ENCODE measurements at regions not wholly inside any gene's neighbourhood (a gene's known extent, or its start where the extent isn't known, plus 50 kb on each side); places are given as distances from the start of the nearest gene placed in this dataset.

DNA sequence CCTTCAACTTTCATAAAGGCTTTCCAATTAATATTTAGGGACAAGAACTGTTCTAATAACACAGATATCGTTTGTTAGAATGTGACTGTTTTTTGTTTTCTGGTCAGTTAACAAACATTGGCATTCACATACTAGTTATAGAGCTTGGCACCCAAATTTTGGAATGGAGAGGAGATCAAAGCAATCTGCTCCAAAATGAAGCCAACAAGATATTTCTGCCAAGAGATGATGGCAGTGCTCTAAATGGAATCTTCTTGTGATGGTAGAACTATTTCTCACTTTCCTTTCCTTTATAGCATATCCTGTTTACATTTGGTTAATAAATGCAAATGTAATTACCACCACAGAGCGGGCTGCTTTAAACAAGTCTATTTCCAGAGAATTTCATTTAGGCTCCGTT, 208.3 kb upstream of the RIMS1 start:
- no peak for TF ChIP-seq POLR2AphosphoS5 (IDR thresholded peaks at IDR 0.05)
- TF ChIP-seq, protein P1, sequence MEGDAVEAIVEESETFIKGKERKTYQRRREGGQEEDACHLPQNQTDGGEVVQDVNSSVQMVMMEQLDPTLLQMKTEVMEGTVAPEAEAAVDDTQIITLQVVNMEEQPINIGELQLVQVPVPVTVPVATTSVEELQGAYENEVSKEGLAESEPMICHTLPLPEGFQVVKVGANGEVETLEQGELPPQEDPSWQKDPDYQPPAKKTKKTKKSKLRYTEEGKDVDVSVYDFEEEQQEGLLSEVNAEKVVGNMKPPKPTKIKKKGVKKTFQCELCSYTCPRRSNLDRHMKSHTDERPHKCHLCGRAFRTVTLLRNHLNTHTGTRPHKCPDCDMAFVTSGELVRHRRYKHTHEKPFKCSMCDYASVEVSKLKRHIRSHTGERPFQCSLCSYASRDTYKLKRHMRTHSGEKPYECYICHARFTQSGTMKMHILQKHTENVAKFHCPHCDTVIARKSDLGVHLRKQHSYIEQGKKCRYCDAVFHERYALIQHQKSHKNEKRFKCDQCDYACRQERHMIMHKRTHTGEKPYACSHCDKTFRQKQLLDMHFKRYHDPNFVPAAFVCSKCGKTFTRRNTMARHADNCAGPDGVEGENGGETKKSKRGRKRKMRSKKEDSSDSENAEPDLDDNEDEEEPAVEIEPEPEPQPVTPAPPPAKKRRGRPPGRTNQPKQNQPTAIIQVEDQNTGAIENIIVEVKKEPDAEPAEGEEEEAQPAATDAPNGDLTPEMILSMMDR (IDR thresholded peaks at IDR 0.05), result no peak

Measured in prostate gland (tissue), 2 donors.